ENCODE measurements at regions not wholly inside any gene's neighbourhood (a gene's known extent, or its start where the extent isn't known, plus 50 kb on each side); places are given as distances from the start of the nearest gene placed in this dataset.

DNA sequence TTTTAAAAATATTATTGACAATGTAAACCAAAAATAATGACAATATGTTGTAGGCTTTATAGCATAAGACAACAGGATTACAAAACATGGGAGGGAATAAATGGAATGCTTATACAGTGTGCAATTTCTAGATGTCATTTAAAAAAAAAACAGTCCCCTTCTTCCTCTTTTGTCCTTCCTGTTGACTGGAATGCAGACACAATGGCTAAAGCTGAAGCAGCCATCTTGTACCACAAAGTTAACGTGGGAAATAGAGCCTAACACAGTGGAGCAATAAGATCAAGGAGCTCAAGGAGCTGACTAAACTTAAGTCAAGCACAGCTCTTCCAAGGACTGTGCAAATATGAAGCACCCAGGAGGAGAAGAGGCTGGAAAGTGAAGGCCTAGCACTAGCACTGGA, 208.1 kb downstream of the ARHGAP12 start:
- H3K4me3 ChIP-seq (ENCODE audit: low read depth, low read length), result no peak overlapping the region

DNA sequence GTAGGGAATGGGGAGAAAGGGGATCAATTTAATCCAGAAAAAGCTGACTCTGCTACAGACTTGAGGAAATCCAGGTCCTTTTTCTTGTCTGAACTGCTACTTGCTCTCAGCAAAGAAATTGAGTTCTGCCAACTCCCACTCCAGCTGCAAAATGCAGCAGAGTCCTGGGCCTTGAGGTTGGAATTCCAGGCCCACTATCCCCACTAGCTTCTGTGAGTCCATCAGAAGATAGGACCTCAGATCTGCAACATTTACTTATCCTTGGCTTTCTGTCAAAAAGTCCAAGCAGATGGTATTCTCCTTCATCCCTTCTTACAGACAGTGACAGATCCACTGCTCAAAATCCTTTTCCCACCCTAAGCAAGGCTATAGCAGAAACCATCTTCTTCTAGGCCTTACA, 219.2 kb downstream of the ARHGAP12 start:
- no peak overlapping the region for H3K4me3 ChIP-seq (ENCODE audit: low read depth, low read length)

DNA sequence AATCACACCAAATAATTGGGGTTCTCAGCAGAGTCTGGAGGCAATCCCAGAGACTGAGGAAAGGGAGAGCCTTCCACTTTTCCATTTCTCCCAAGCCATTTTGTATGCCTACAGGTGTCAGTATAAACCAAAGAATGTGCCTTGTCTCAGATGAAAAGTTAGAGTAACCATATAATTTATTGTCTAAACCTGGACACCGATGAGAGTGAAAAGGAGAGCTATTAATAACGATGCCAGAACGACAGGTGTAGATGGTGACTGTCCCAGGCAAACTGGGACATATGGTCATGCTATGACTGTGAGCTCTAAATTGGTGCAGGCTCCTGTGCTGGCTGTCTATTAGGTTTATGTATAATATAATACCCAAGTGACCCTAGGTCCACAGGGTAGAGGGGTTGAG, 219.6 kb downstream of the ARHGAP12 start:
- H3K4me3 ChIP-seq (ENCODE audit: low read depth, low read length), result no peak overlapping the region

DNA sequence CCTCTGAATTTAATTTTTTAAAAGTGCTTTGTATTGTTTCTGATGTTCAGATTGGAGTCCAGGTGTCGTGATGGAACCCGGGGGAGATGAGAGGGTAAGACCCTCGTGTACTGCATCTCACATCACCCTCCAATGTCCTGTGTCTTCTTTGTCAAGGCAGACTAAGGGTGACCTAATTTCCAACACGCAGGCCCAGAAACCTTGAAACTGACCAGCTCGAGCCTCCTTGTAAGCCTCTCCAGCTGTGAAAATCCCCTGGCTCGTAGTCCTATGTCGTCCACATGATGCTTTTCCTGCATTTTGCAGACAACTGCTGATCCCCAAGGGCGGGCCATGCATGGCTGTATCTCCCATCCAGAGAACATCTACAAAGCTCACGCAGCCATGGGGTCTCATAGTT, 220.2 kb downstream of the ARHGAP12 start:
- no peak overlapping the region for H3K4me3 ChIP-seq (ENCODE audit: low read depth, low read length)

DNA sequence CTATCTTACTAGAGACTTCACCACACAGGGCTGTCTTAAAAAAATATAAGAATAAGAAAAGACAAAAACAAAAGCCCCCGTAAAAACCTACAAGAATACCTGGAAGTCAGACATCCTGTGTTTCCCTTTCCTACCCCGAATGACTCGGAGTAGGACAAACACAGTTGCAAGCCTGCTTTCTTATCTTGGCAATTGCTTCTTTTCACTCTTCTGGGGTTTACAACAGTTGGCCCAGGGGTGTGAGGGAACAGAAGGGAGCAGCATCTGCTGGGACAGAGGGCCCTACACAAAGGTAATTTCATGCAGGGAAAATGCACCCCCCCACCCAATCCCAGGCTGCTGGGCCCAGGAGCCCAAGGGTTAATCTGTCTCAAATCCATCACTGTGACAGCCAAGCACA, 220.6 kb downstream of the ARHGAP12 start:
- H3K4me3 ChIP-seq (ENCODE audit: low read depth, low read length), result no peak overlapping the region

DNA sequence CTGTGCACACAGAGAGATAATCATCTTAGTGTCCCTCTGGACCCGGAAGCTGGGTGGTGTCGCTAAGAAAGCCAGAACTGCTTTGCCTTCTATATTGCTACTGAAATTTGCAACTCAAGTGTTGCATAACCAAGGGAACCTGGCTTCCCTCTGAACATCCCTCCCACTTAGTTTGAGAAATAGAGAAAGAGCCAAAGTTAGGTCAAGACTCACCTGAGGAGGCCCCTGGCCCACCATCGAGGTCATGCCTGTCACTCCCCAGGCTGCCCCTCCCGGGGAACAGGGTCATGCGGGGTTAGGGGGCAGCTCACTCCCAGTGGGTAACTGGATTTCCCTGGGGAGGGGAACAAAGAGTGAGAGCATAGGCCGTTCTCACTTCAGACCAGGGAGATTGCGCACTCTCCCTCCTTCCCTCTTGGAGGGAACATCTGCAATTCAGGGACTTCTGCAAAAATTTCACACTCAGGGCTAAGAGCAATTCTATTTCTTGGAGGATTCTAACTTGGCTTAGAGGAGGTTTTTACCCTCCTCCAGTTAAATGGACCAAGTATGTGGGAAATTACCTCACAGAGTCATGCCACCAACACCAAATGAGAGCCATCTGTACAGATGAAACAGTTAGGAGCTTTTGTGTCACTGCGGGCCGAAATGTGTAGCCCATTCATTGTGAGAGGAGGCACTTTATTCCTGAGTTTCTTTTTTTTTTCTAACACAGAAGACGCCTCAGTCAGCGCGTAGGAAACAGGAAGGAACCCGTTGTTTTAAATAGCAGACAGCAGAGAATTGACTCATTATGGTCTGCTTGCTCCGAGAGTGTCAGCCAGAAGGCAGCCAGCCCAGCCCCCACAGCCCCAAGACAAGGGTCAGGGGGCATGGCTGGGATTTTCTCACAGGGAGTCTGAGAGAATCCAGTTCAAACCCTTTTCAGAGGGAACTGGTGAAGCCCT, 221.3 kb downstream of the ARHGAP12 start:
- H3K4me3 ChIP-seq (ENCODE audit: low read depth, low read length), result no peak overlapping the region

DNA sequence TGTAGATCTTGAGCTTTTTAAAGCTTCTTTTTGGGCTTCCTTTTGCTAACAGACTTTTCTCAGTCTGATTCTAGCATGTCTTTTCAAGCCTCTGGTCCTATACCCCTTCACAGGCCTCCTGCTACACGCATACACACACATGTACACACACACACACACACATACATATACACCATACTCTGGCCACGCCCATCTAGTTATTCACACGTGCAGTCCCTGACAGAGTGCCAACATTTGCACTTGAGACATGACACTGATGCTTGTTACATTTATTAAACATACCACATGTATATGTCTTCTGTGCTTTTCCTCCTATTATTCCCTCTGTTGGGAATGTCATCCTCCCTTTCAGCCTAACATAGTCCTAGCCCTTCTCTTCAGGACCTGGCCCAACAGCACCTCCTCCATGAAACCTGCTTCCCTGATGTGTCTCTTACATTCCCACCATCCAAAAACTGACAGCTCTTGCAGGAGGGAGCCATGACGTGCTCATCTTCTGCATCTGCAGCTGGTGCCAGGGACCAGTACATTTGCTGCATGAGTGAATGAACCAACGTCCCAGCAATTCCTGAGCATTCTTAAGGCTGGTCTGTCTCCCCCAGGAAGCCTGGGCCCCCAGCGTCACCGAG, 222.1 kb downstream of the ARHGAP12 start:
- no peak overlapping the region for H3K4me3 ChIP-seq (ENCODE audit: low read depth, low read length)

DNA sequence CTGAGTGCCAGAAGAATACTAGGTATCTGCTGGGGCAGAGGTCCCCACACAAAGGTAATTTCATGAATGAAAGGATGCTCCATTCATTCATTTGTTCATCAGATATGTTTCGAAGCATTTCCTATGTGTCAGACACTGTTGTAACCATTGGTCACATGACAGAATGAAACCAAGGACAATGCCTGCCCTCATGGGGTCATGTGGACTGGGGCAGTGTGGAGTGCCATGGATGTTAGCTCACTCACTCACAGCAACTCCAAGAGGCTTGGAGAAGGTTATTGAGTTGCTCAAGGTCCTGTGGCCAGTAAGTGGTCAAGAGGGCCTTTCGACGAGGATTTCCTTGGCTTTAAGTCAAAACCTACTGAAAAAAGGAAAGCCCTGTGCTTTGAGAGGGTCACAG, 223.5 kb downstream of the ARHGAP12 start:
- H3K4me3 ChIP-seq (ENCODE audit: low read depth, low read length), result no peak overlapping the region

DNA sequence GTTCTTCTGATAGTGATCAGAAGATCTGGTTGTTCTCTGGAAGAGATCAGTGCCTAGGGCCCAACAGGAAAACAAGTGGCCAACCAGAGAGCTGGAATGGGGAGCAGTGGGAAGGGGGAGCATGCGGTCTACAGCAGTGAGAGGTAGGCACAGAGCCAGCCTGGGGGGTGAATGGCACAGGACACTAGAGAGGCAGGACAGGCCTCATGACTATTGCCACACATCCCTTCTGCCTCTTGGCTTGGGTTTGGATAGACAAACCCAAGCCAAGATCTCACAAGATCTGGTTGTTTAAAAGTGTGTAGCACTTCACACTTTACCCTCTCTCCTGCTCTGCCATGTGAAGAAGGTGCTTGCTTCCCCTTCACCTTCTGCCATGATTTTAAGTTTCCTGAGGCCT, 224.4 kb downstream of the ARHGAP12 start:
- H3K4me3 ChIP-seq (ENCODE audit: low read depth, low read length), result no peak overlapping the region

DNA sequence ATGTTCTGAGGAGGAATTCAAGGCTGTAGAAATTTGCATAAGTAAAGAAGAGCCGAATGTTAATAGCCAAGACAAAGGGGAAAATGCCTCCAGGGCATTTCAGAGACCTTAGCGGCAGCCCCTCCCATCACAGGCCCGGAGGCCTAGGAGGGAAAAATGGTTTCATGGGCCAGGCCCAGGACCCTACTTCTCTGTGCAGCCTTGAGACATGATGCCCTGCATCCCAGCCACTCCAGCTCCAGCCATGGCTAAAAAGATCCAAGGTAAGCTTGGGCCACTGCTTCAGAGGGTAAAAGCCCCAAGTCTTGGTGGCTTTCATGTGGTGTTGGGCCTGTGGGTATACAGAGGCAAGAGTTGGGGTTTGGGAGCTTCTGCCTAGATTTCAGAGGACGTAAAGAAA, 225.7 kb downstream of the ARHGAP12 start:
- no peak overlapping the region for H3K4me3 ChIP-seq (ENCODE audit: low read depth, low read length)

DNA sequence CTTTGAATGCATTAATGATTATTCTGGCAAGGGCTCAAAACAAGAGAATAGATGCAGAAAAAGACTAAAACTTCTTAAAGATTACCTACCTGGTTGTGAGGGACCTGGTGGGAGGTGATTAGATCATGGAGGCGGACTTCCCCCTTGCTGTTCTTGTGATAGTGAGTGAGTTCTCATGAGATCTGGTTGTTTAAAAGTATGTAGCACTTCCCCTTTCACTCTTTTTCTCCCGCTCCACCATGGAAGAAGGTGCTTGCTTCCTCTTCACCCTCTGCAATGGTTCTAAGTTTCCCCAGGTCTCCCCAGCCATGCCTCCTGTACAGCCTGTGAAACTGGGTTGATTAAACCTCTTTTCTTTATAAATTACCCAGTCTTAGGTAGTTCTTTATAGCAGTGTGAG, 226.6 kb downstream of the ARHGAP12 start:
- no peak overlapping the region for H3K4me3 ChIP-seq (ENCODE audit: low read depth, low read length)

DNA sequence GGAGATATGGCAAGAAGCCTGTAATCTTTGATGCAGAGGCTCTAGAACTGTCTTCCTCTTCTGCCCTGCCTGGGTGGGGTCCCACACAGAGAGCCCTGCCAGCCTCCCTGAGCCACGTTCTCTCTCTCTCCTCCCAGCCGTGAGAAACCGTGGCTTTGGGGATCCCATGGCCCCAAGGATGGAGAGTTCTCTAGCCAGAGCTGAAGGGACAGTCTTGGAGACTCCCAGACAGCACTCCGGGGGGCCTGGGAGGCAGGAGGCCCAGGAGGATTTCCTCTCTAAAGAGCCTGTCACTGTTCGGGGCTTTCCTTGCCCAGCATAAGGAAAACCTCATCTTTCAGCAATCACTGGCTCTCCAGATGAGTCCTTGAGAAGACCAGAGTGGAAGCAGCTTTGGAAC, 227.1 kb downstream of the ARHGAP12 start:
- H3K4me3 ChIP-seq (ENCODE audit: low read depth, low read length), result no peak overlapping the region

DNA sequence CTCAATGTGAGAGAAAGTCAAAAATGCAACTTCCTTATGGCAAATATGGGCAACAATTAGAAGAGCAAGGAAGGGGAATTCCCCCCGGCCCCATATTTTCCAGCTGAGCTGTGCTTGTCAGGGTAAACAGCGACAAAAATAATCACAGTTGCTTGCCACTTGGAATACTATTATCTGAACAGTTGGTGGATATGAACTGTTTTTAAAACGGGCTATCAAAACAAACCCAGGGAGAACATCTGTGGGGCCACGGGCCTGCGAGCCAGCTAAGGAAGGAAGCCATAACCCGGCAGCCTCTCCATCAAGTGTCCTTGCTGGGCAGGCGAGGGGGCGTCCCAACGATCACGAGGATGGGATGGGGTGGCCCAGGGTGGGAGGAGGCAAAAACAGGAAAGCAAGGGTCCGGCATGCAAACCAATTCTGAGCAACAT, 228.4 kb downstream of the ARHGAP12 start:
- H3K4me3 ChIP-seq (ENCODE audit: low read depth, low read length), result no peak overlapping the region

DNA sequence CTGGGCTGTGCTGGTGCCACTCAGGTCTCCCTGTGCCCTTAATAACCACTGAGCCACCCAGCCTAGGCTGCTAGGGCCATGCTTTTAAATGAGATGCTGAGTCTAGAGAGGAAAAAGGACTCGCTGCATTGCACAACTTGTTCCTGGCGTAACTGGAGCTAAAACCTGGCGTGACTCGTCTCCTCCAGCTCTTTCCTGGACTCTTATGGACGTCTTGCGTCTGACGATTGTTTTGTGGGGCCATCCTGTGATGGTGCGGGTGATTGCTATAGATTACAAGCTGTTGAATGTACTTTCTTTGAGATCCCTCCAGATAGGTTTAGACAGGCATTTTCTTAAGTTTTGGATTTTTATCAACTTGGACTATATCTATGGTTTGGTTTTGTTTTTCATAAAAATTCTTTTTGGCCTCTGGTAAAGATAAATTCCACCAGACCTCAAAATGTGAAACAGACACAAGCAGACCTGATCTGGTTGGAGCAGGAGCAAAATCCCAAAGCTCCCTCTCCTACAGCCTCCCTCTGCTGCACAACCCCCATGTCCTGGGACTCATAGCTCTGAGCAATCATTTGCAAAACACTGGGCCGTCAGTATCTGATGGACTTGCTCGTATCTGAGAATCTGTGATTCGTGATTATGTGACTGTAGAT, 230.3 kb downstream of the ARHGAP12 start:
- no peak overlapping the region for H3K4me3 ChIP-seq (ENCODE audit: low read depth, low read length)

DNA sequence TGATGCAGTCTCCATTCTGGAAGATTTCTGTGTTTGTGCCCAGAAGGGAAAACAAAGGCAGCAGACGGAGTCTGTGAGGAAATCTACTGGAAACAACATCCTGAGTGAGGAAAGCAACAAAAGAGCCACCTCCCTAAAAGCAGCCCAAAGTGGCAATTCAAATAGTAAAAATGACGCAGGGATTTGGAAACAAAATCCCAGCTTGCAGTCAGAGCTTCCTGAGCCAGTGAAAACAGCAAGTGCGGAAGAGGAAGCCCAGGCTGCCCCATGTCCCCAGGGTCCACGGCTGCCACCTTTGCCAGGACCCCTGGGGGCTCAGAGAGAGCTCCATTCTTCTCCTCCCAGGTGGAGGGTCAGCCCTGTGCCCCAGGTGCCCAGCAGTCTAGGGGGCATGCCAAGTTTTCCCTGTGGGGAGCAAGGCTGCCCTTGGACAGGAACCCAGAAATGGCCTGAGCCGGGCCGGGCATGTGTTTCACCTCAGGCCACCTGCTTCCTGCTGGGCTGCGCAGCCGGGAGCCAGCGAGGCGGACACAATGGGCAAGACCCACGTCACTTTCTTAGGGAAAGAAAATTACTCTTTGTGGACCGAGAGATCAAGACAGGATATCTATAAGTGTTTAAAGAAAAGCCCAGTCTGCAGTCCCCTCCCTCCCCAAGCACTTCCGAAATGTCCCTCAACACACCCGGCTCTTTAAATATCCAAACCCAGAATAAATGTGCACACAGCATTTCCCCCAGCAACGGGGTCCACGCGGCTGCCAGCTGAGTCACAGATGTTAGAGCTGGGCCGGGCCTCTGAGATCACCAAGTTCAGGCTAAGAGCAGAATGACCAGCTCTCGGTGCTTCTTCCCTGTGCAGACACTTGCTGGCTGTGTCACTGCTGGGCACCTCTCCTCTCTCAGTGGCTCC, 231.1 kb downstream of the ARHGAP12 start:
- H3K4me3 ChIP-seq (ENCODE audit: low read depth, low read length), result no peak overlapping the region

DNA sequence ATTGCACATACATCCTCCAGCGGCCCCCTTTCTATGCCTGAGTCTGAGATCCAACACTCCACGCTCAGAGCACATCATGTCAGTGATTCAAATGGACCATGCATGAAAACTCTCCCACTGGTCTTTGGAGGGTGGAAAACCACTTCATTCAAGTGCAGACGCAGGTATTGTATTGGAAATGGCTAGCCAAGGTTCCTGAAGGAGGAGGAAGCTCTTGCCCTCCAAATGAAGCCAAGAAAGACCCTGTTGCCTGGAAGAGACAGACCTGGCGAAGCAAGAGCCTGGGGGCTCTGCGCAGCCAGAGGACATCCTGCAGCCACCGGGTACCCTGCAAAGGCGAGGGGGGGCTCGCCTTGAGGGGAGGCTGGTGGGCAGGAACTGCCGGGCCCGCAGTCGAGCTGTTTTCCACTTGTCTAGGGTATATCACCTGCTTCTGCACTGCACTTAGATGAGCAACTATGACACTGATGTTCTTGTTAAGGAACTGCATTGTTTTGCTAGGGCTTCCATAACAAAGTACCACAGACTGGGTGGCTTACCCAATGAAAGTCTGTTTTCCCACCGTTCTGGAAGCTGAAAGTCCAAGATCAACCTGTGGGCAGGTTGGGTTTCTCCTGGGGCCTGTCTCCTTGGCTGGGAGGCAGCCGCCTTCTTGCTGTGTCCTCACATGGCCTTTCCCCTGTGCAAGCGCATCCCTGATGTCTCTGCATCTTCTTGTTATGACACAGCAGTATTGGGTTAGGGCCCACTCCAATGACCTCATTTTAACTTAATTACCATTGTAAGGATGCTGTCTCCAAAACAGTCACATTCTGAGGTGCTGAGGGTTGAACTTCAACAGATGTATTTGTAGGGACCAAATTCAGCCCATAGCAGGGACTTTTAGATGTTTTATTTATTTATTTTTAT, 233.4 kb downstream of the ARHGAP12 start:
- H3K4me3 ChIP-seq (ENCODE audit: low read depth, low read length), result no peak overlapping the region

DNA sequence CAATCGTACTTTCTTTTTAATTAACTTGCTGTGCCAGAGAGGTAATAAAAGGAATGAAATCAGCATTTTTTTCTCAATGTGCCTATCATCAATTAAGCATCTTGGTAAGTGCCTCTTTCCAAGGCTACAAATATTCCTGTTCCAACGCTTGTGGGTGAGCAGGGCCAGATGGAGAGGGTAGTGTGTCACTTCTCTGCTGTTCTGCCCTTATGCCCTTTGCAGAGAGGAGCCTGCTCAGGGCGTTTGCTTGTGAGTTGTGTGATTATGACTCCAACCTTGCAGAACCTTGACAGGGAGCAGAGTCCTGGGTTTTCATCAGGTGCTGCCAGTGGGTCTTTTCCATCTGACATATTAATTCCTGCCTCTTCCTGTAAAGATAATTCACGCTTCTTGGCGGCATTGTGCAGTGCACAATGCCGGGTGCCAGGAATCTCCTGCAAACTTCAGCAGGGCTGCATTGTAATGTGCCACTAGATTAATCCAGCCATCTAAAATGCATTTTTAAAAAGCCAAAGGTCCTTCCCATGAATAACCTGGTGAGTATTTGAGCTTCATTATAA, 234.4 kb downstream of the ARHGAP12 start:
- no peak overlapping the region for H3K4me3 ChIP-seq (ENCODE audit: low read depth, low read length)

DNA sequence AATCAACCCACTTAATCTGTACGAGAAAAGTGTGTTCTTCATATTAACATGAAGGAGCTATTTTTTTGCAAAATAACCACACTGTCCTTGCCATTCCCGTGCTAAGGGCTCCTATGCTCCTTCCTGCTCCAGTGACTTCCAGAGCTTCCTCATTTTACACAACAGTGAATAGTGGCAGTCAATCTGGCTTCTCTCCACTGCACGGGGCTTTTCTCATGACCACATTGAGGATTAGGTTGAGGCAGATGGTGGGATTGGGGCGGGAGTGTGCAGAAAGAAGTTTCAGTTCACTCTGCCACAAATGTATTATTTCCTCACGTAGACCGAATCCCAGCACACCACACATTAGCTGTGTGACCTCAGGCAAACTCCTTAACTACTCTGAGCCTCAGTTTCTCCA, 235.1 kb downstream of the ARHGAP12 start:
- H3K4me3 ChIP-seq (ENCODE audit: low read depth, low read length), result no peak overlapping the region

DNA sequence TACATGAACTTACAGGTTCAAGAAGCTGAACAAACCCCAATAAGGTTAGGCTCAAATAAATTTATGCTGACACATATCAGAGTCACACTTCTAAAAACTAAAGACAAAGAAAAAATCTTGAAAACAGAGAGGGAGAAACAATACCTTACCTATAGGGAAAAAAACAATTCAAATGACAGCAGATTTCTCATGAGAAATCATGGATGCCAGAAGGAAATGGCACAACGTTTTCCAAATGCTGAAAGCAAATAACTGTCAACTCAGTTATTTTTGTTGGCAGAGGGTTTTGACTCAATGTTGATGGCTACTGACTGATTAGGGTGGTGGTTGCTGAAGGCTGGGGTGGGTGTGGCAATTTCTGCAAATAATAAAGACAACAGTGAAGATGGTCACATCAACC, 239.4 kb downstream of the ARHGAP12 start:
- no peak overlapping the region for H3K4me3 ChIP-seq (ENCODE audit: low read depth, low read length)

Measured in iPS-11a (cell line).